ENCODE measurements at regions not wholly inside any gene's neighbourhood (a gene's known extent, or its start where the extent isn't known, plus 50 kb on each side); places are given as distances from the start of the nearest gene placed in this dataset.

- TF ChIP-seq, protein P1, sequence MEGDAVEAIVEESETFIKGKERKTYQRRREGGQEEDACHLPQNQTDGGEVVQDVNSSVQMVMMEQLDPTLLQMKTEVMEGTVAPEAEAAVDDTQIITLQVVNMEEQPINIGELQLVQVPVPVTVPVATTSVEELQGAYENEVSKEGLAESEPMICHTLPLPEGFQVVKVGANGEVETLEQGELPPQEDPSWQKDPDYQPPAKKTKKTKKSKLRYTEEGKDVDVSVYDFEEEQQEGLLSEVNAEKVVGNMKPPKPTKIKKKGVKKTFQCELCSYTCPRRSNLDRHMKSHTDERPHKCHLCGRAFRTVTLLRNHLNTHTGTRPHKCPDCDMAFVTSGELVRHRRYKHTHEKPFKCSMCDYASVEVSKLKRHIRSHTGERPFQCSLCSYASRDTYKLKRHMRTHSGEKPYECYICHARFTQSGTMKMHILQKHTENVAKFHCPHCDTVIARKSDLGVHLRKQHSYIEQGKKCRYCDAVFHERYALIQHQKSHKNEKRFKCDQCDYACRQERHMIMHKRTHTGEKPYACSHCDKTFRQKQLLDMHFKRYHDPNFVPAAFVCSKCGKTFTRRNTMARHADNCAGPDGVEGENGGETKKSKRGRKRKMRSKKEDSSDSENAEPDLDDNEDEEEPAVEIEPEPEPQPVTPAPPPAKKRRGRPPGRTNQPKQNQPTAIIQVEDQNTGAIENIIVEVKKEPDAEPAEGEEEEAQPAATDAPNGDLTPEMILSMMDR (IDR thresholded peaks at IDR 0.05; ENCODE audit: low read depth, low read length, poor library complexity, severe bottlenecking) = no peak
- no peak for TF ChIP-seq EZH2phosphoT487 (IDR thresholded peaks at IDR 0.05; ENCODE audit: borderline replicate concordance, low read length)
These were observed 72.0 kb upstream of the API5 start for GRCh38 chr11:43239791-43240190.

Measured in DOHH2 (cell line).